ENCODE measurements at regions not wholly inside any gene's neighbourhood (a gene's known extent, or its start where the extent isn't known, plus 50 kb on each side); places are given as distances from the start of the nearest gene placed in this dataset.

DNA sequence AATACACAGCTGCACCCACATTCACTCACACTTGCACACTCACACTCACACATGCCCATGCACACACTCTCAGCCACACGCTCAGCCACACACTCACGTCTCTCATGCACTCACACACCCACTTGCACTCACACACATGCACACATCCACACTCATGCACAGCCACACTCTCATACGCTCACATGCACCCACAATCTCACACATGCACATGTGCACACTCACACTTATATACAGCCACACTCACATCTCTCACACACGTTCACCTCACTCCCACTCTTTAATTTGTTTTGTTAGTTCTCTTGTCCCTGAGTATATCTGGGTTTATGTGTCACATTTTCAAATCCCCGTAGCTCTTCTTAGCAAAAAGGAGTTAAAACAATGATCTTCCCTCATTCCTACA is 114.9 kb downstream of the LRATD1 start:
- no peak for TF ChIP-seq GATA2 (IDR thresholded peaks at IDR 0.05; ENCODE audit: low read depth, low read length)
- no peak for TF ChIP-seq GATA3 (IDR thresholded peaks at IDR 0.05; ENCODE audit: low read depth, low read length)

Data from SH-SY5Y (cell line).